HG02678 (cell line): ENCODE measurements at regions not wholly inside any gene's neighbourhood (a gene's known extent, or its start where the extent isn't known, plus 50 kb on each side); places are given as distances from the start of the nearest gene placed in this dataset.

Source experiments
- ATAC-seq: cut with Tn5 transposase; IDR thresholded peaks from one replicate; pipeline ENCODE4 v1.9.1; 2021; ENCODE audit warnings: mild to moderate bottlenecking, moderate library complexity; ENCODE audit not compliant: unreplicated experiment

- ATAC-seq, result no peak
Measured at GRCh38 chr2:12597610-12598009, 119.1 kb upstream of the TRIB2 start.

- no peak for ATAC-seq
Measured at GRCh38 chr2:12602661-12603060, 114.1 kb upstream of the TRIB2 start.

GRCh38 chr2:12603781-12604295, 112.9 kb upstream of the TRIB2 start:
- ATAC-seq, result no peak

- ATAC-seq, result no peak
Measured at GRCh38 chr2:12604341-12604740, 112.4 kb upstream of the TRIB2 start.

- ATAC-seq, result no peak
Measured at GRCh38 chr2:12605366-12605765, 111.4 kb upstream of the TRIB2 start.

GRCh38 chr2:12605936-12606335, 110.8 kb upstream of the TRIB2 start:
- no peak for ATAC-seq

- ATAC-seq, result no peak
Measured at GRCh38 chr2:12606472-12607000, 110.2 kb upstream of the TRIB2 start.

- ATAC-seq, result no peak
Measured at GRCh38 chr2:12607971-12608370, 108.8 kb upstream of the TRIB2 start.

GRCh38 chr2:12610314-12610713, 106.4 kb upstream of the TRIB2 start:
- no peak for ATAC-seq

- ATAC-seq, result no peak
Measured at GRCh38 chr2:12612168-12612567, 104.6 kb upstream of the TRIB2 start.

- ATAC-seq, result no peak
Measured at GRCh38 chr2:12612671-12613070, 104.1 kb upstream of the TRIB2 start.

- ATAC-seq, result no peak
Measured at GRCh38 chr2:12613137-12613835, 103.5 kb upstream of the TRIB2 start.

- no peak for ATAC-seq
Measured at GRCh38 chr2:12615509-12615908, 101.2 kb upstream of the TRIB2 start.

- no peak for ATAC-seq
Measured at GRCh38 chr2:12616456-12617156, 100.1 kb upstream of the TRIB2 start.

GRCh38 chr2:12617366-12617765, 99.4 kb upstream of the TRIB2 start:
- ATAC-seq, result no peak

- no peak for ATAC-seq
Measured at GRCh38 chr2:12617853-12618252, 98.9 kb upstream of the TRIB2 start.

- no peak for ATAC-seq
Measured at GRCh38 chr2:12618576-12618975, 98.2 kb upstream of the TRIB2 start.

GRCh38 chr2:12619975-12620374, 96.8 kb upstream of the TRIB2 start:
- ATAC-seq, result no peak

- ATAC-seq, result no peak
Measured at GRCh38 chr2:12620759-12621158, 96.0 kb upstream of the TRIB2 start.

GRCh38 chr2:12623051-12623450, 93.7 kb upstream of the TRIB2 start:
- no peak for ATAC-seq

GRCh38 chr2:12624384-12624783, 92.4 kb upstream of the TRIB2 start:
- no peak for ATAC-seq
